Endothelial cell of umbilical vein (primary cell): ENCODE measurements at regions not wholly inside any gene's neighbourhood (a gene's known extent, or its start where the extent isn't known, plus 50 kb on each side); places are given as distances from the start of the nearest gene placed in this dataset.

Source experiments
- JUN ChIP-seq: IDR thresholded peaks from 2 replicates; pipeline ENCODE4 v1.6.1; 2011; ENCODE audit warnings: borderline replicate concordance, low read depth; ENCODE audit not compliant: insufficient read length, insufficient read depth
- POLR2A ChIP-seq: IDR thresholded peaks from 2 replicates; pipeline ENCODE4 v1.6.1; 2012; ENCODE audit warnings: low read depth, mild to moderate bottlenecking, control low read depth, low read length
- POLR2AphosphoS5 ChIP-seq: IDR thresholded peaks from 2 replicates; pipeline ENCODE4 v1.6.1; 2012; ENCODE audit warnings: low read depth, mild to moderate bottlenecking, control low read depth, low read length, moderate library complexity; ENCODE audit not compliant: insufficient read depth
- TF ChIP-seq, protein P1 (sequence below), 2 donors: IDR thresholded peaks; 1 replicate in 1 of 2; 2 replicates in 1 of 2; pipeline ENCODE4 v1.5.1; 2011; ENCODE audit warnings: low read length in 2 of 2, mild to moderate bottlenecking in 2 of 2, moderate library complexity in 2 of 2, control low read depth in 1 of 2, inconsistent platforms in 1 of 2, low read depth in 1 of 2; ENCODE audit not compliant: insufficient read depth in 1 of 2; ENCODE audit errors: extremely low read depth in 1 of 2

DNA sequence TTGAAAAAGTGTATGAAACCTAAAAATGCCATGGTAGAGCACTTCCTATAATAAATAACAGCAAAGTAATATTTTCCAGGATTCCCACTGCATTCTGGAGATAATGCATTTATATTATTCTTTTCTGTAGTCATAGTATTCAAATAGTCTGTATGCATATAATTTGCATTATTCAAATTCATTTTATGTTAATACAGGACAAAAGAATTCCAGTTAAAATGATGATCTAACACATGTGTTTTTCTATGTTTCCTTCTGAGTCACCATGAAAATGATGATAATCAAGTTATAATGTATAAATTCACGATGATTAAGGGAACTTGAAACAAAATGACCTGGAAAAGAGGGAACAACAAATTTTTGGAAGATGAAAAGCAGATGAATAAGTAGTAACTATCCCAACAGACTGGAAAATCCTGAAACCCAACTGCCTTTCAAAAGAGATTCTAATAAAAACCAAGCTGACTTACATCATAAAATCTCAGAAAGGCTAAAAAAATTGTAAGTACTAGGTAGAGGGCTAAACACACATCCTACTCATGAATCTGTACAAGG lies 358.6 kb upstream of the PAPPA start:
- TF ChIP-seq POLR2A (no peak), POLR2AphosphoS5 (no peak), JUN (no peak)
- TF ChIP-seq, protein P1, sequence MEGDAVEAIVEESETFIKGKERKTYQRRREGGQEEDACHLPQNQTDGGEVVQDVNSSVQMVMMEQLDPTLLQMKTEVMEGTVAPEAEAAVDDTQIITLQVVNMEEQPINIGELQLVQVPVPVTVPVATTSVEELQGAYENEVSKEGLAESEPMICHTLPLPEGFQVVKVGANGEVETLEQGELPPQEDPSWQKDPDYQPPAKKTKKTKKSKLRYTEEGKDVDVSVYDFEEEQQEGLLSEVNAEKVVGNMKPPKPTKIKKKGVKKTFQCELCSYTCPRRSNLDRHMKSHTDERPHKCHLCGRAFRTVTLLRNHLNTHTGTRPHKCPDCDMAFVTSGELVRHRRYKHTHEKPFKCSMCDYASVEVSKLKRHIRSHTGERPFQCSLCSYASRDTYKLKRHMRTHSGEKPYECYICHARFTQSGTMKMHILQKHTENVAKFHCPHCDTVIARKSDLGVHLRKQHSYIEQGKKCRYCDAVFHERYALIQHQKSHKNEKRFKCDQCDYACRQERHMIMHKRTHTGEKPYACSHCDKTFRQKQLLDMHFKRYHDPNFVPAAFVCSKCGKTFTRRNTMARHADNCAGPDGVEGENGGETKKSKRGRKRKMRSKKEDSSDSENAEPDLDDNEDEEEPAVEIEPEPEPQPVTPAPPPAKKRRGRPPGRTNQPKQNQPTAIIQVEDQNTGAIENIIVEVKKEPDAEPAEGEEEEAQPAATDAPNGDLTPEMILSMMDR (IDR thresholded peaks at IDR 0.05; ENCODE audit: extremely low read depth in 1 of 2, insufficient read depth in 1 of 2, low read depth in 1 of 2, low read length in 2 of 2): no peak
